ENCODE measurements at regions not wholly inside any gene's neighbourhood (a gene's known extent, or its start where the extent isn't known, plus 50 kb on each side); places are given as distances from the start of the nearest gene placed in this dataset.

GRCh38 chr5:5677738-5678137 is 255.3 kb downstream of the ICE1 start:
- no peak for TF ChIP-seq CTCF (IDR thresholded peaks at IDR 0.05; ENCODE audit: insufficient read depth, low read depth, low read length, missing control alignments)
- H3K4me3 ChIP-seq (ENCODE audit: low read depth, low read length) = no peak overlapping the region

GRCh38 chr5:5676218-5676617 is 253.7 kb downstream of the ICE1 start:
- H3K4me3 ChIP-seq (ENCODE audit: low read depth, low read length) = no peak overlapping the region
- DNase-seq (ENCODE audit: low read depth) = no peak
- TF ChIP-seq CTCF (IDR thresholded peaks at IDR 0.05; ENCODE audit: insufficient read depth, low read depth, low read length, missing control alignments) = no peak

More at GRCh38 chr5:5677738-5678137, 255.3 kb downstream of the ICE1 start:
- no peak for DNase-seq (ENCODE audit: low read depth)

GRCh38 chr5:5675511-5675910 is 253.0 kb downstream of the ICE1 start:
- TF ChIP-seq CTCF (IDR thresholded peaks at IDR 0.05; ENCODE audit: insufficient read depth, low read depth, low read length, missing control alignments) = no peak
- no peak overlapping the region for H3K4me3 ChIP-seq (ENCODE audit: low read depth, low read length)
- DNase-seq (ENCODE audit: low read depth) = no peak

GRCh38 chr5:5671823-5672222 is 249.3 kb downstream of the ICE1 start:
- TF ChIP-seq CTCF (IDR thresholded peaks at IDR 0.05; ENCODE audit: insufficient read depth, low read depth, low read length, missing control alignments) = no peak
- no peak overlapping the region for H3K4me3 ChIP-seq (ENCODE audit: low read depth, low read length)
- no peak for DNase-seq (ENCODE audit: low read depth)

- no peak overlapping the region for H3K4me3 ChIP-seq (ENCODE audit: low read depth, low read length)
- DNase-seq (ENCODE audit: low read depth) = no peak
- no peak for TF ChIP-seq CTCF (IDR thresholded peaks at IDR 0.05; ENCODE audit: insufficient read depth, low read depth, low read length, missing control alignments)
These were observed 244.7 kb downstream of the ICE1 start for GRCh38 chr5:5667136-5667554.

GRCh38 chr5:5666369-5666768 is 243.9 kb downstream of the ICE1 start:
- TF ChIP-seq CTCF (IDR thresholded peaks at IDR 0.05; ENCODE audit: insufficient read depth, low read depth, low read length, missing control alignments) = no peak
- H3K4me3 ChIP-seq (ENCODE audit: low read depth, low read length) = no peak overlapping the region
- DNase-seq (ENCODE audit: low read depth) = no peak

- no peak overlapping the region for H3K4me3 ChIP-seq (ENCODE audit: low read depth, low read length)
- no peak for DNase-seq (ENCODE audit: low read depth)
- TF ChIP-seq CTCF (IDR thresholded peaks at IDR 0.05; ENCODE audit: insufficient read depth, low read depth, low read length, missing control alignments) = no peak
These were observed 243.5 kb downstream of the ICE1 start for GRCh38 chr5:5666076-5666365.
